ENCODE measurements at regions not wholly inside any gene's neighbourhood (a gene's known extent, or its start where the extent isn't known, plus 50 kb on each side); places are given as distances from the start of the nearest gene placed in this dataset.

- H3K27me3 ChIP-seq (ENCODE audit: control insufficient read depth, insufficient read depth, low read length) = no peaks in the 10 kb centered on the region
- H2BK120ac ChIP-seq (ENCODE audit: low read depth, low read length) = no peak overlapping the region
- H4K91ac ChIP-seq (ENCODE audit: insufficient read depth, low read depth, low read length) = no peak overlapping the region
- no peak overlapping the region for H3K14ac ChIP-seq (replicated peaks; ENCODE audit: low read depth, low read length)
- H2BK20ac ChIP-seq (ENCODE audit: low read depth, low read length) = no peak overlapping the region
- H3K23ac ChIP-seq (ENCODE audit: low read depth, low read length) = no peak overlapping the region
- H2AK9ac ChIP-seq (replicated peaks; ENCODE audit: low read depth, low read length, poor library complexity) = no peak overlapping the region
- intact Hi-C loops (cut with micrococcal nuclease) = no loop called here
- in situ Hi-C loops (cut with MboI; ENCODE audit: low sequenced_read_pairs) = loop anchor here (10.0 kb wide), 1 partner anchor 656 kb away; no protein-coding TSS in a partner anchor
- no peaks in the 10 kb centered on the region for H3K4me1 ChIP-seq (ENCODE audit: control insufficient read depth, insufficient read depth, low read length)
- H4K8ac ChIP-seq (ENCODE audit: low read depth in 2 of 2, low read length in 2 of 2) = no peak overlapping the region
- H2BK5ac ChIP-seq (ENCODE audit: low read depth, low read length, poor library complexity, severe bottlenecking) = no peak overlapping the region
- TF ChIP-seq POLR2A (IDR thresholded peaks at IDR 0.05; ENCODE audit: low read depth, low read length) (no peak), CEBPB (IDR thresholded peaks at IDR 0.05; ENCODE audit: low read depth, low read length) (no peak), RCOR1 (IDR thresholded peaks at IDR 0.05; ENCODE audit: insufficient replicate concordance, low read length) (no peak), RAD21 (IDR thresholded peaks at IDR 0.05; ENCODE audit: low read length) (no peak)
- TF ChIP-seq, protein P1, sequence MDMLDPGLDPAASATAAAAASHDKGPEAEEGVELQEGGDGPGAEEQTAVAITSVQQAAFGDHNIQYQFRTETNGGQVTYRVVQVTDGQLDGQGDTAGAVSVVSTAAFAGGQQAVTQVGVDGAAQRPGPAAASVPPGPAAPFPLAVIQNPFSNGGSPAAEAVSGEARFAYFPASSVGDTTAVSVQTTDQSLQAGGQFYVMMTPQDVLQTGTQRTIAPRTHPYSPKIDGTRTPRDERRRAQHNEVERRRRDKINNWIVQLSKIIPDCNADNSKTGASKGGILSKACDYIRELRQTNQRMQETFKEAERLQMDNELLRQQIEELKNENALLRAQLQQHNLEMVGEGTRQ (IDR thresholded peaks at IDR 0.05; ENCODE audit: low read depth, low read length) = no peak
- DNase-seq (no peak), ATAC-seq (ENCODE audit: low read depth) (no peak)
- no peaks in the 10 kb centered on the region for H3K36me3 ChIP-seq (ENCODE audit: control insufficient read depth, insufficient read depth, low read length)
- CTCF ChIA-PET = interaction anchor here (1.2 kb wide), 1 partner anchor 23 kb away, joined by 4 read pairs; no protein-coding TSS in a partner anchor
- H3K4me2 ChIP-seq (ENCODE audit: low read depth, low read length) = no peak overlapping the region
- no peak overlapping the region for H4K5ac ChIP-seq (ENCODE audit: low read depth, low read length)
- no peak overlapping the region for H3K18ac ChIP-seq (ENCODE audit: low read depth, low read length)
- BruUV-seq (replicated peaks) = no TSS peak
- no peak overlapping the region for H3K9ac ChIP-seq (ENCODE audit: low read depth, low read length)
- no peaks in the 10 kb centered on the region for H3K79me1 ChIP-seq (ENCODE audit: low read depth in 1 of 2, low read length in 2 of 2)
- no peaks in the 10 kb centered on the region for H3K9me3 ChIP-seq (ENCODE audit: control insufficient read depth, insufficient read depth, low read length)
- H3K27ac ChIP-seq (ENCODE audit: insufficient read depth, low read length) = no peak overlapping the region
- H2AFZ ChIP-seq (replicated peaks; ENCODE audit: low read length, poor library complexity) = no peak overlapping the region
- dilution Hi-C loops (cut with HindIII; ENCODE audit: low sequenced_read_pairs, unreplicated experiment) = no loop called here
- no peak overlapping the region for H3K4me3 ChIP-seq (ENCODE audit: insufficient read depth, low read depth, low read length)
- no peak overlapping the region for H3K56ac ChIP-seq (ENCODE audit: extremely low read depth, insufficient read depth, low read length)
- H3K4ac ChIP-seq (ENCODE audit: low read depth, low read length) = no peak overlapping the region
- H2BK15ac ChIP-seq (ENCODE audit: low read depth, low read length) = no peak overlapping the region
- WGBS, 2 experiments (ENCODE audit: extremely low coverage in 2 of 2, insufficient read length in 1 of 2) = no CpG with 5 or more reads among the region's 4 CpGs
- POLR2A ChIA-PET (ENCODE audit: unreplicated experiment) = no interaction called here
- H3K9me1 ChIP-seq (ENCODE audit: insufficient read depth, low read length) = no peaks in the 10 kb centered on the region
- no peak overlapping the region for H2AK5ac ChIP-seq (ENCODE audit: low read depth, low read length)
- no peaks in the 10 kb centered on the region for H4K20me1 ChIP-seq (ENCODE audit: insufficient read depth, low read length)
Measured at GRCh38 chr9:18190671-18191374, 283.1 kb upstream of the ADAMTSL1 start.
